Glomerular visceral epithelial cell (primary cell): ENCODE measurements at regions not wholly inside any gene's neighbourhood (a gene's known extent, or its start where the extent isn't known, plus 50 kb on each side); places are given as distances from the start of the nearest gene placed in this dataset.

Source experiments
- DNase-seq: peaks from one replicate; pipeline ENCODE4 v3.0.0-alpha.2; 2016; ENCODE audit errors: extremely low spot score

DNA sequence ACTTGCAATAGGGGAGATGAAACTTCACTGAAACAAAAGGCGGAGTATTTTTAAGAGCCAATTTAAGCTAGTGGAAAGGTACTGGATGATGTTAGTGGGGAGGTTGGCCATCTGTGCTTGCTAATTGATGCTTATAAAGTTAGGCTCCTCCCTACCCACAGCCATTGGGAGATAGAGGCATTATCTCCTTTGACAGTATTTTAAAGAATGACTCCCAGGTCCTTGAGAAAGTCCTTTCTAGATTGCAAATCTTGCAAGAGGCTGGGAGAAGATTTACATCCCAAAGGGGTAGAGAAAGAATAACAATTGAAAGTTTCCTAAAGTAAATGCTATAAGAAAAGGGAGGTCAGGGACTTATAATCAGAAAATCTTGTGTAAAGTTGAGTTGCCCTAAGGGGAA is 282.6 kb downstream of the BRINP1 start:
- DNase-seq = no peak

GRCh38 chr9:119088002-119088547 is 281.2 kb downstream of the BRINP1 start:
- no peak for DNase-seq

GRCh38 chr9:119091074-119091473 is 278.2 kb downstream of the BRINP1 start:
- DNase-seq = no peak

GRCh38 chr9:119092125-119092524 is 277.1 kb downstream of the BRINP1 start:
- DNase-seq = no peak

GRCh38 chr9:119094086-119094485 is 275.1 kb downstream of the BRINP1 start:
- peak; percentile 11 for DNase-seq

GRCh38 chr9:119095072-119095471 is 274.2 kb downstream of the BRINP1 start:
- no peak for DNase-seq

GRCh38 chr9:119101048-119101447 is 268.2 kb downstream of the BRINP1 start:
- DNase-seq = no peak

GRCh38 chr9:119114681-119115080 is 254.6 kb downstream of the BRINP1 start:
- DNase-seq = no peak
